ENCODE measurements at regions not wholly inside any gene's neighbourhood (a gene's known extent, or its start where the extent isn't known, plus 50 kb on each side); places are given as distances from the start of the nearest gene placed in this dataset.

GRCh38 chr14:96961895-96962294 is 164.7 kb downstream of the VRK1 start:
- no peak overlapping the region for H3K27ac Mint-ChIP-seq (ENCODE audit: unreplicated experiment)
- H3K4me1 Mint-ChIP-seq (ENCODE audit: low read depth, unreplicated experiment): no peaks in the 10 kb centered on the region
- DNase-seq: no peak
- TF ChIP-seq, protein P1, sequence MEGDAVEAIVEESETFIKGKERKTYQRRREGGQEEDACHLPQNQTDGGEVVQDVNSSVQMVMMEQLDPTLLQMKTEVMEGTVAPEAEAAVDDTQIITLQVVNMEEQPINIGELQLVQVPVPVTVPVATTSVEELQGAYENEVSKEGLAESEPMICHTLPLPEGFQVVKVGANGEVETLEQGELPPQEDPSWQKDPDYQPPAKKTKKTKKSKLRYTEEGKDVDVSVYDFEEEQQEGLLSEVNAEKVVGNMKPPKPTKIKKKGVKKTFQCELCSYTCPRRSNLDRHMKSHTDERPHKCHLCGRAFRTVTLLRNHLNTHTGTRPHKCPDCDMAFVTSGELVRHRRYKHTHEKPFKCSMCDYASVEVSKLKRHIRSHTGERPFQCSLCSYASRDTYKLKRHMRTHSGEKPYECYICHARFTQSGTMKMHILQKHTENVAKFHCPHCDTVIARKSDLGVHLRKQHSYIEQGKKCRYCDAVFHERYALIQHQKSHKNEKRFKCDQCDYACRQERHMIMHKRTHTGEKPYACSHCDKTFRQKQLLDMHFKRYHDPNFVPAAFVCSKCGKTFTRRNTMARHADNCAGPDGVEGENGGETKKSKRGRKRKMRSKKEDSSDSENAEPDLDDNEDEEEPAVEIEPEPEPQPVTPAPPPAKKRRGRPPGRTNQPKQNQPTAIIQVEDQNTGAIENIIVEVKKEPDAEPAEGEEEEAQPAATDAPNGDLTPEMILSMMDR (IDR thresholded peaks at IDR 0.05; ENCODE audit: partially characterized antibody, unreplicated experiment): no peak
- H3K4me3 Mint-ChIP-seq (ENCODE audit: unreplicated experiment): no peak overlapping the region
- H3K36me3 Mint-ChIP-seq (ENCODE audit: unreplicated experiment): peaks cover 4% of the 10 kb centered on the region
- H3K9me3 Mint-ChIP-seq (ENCODE audit: unreplicated experiment): peaks cover 2% of the 10 kb centered on the region
- H3K27me3 Mint-ChIP-seq (ENCODE audit: unreplicated experiment): peaks cover 3% of the 10 kb centered on the region

DNA sequence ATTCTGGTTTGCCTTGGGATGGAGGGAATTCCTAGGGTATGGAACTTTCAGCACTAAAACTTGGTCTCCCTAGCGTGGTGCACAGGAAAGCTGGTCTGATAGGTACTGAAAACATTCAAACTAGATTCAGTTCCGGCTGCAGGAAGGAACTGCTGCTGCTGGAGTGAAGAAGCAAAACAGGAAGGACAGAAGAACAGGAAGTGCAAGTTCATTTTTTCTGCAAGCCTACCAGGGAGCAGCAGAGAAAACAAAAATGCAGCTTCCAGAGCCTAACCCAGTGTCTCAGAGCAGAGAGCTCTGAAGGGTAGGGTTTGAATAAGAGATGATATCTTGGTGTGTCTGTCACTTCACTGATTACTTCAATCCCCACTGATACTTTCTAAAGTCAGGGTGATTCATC is 165.2 kb downstream of the VRK1 start:
- no peak overlapping the region for H3K4me3 Mint-ChIP-seq (ENCODE audit: unreplicated experiment)
- peaks cover 2% of the 10 kb centered on the region for H3K9me3 Mint-ChIP-seq (ENCODE audit: unreplicated experiment)
- H3K4me1 Mint-ChIP-seq (ENCODE audit: low read depth, unreplicated experiment): no peaks in the 10 kb centered on the region
- H3K27me3 Mint-ChIP-seq (ENCODE audit: unreplicated experiment): peaks cover 3% of the 10 kb centered on the region
- TF ChIP-seq, protein P1 (IDR thresholded peaks at IDR 0.05; ENCODE audit: partially characterized antibody, unreplicated experiment): no peak
- no peak for DNase-seq
- peaks cover 4% of the 10 kb centered on the region for H3K36me3 Mint-ChIP-seq (ENCODE audit: unreplicated experiment)
- H3K27ac Mint-ChIP-seq (ENCODE audit: unreplicated experiment): no peak overlapping the region

DNA sequence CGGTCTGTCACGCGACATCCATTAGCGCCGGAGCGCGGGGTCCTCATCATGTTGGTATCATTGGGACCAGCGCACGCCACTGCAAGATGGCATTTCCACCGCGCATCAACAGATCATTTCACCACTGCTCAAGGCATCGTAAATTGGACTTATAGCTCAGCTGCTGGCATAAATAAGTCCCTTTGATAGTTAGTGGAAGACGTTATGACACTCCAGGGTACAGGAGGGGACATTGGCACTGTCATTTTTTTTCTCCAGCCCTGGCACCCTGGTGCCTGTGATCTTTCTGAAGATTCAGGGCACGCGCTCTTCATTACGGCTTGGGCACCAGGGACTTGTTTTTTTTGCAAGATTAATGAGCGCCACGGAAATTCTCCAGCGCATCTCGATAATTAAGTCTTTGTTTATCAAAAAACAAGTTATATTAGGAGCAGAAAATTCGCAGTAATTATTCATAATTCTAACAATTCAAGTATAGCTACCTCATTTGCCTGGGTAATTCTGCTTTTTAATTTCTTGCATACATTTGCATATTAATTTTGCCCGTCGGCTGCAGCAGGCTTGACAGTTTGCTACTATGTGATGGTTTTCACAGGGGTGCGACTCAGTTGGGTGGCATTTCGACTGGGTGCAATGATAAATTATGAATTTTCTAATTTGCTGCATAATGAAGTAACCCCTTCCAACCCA is 167.7 kb downstream of the VRK1 start:
- Mint-ChIP-seq H3K27ac (ENCODE audit: unreplicated experiment) (no peak overlapping the region), H3K4me1 (ENCODE audit: low read depth, unreplicated experiment) (no peaks in the 10 kb centered on the region), H3K36me3 (ENCODE audit: unreplicated experiment) (peaks cover 8% of the 10 kb centered on the region), H3K27me3 (ENCODE audit: unreplicated experiment) (peaks cover 3% of the 10 kb centered on the region), H3K9me3 (ENCODE audit: unreplicated experiment) (peaks cover 2% of the 10 kb centered on the region), H3K4me3 (ENCODE audit: unreplicated experiment) (no peak overlapping the region)
- DNase-seq: no peak
- TF ChIP-seq, protein P1 (IDR thresholded peaks at IDR 0.05; ENCODE audit: partially characterized antibody, unreplicated experiment): no peak

- no peak overlapping the region for H3K4me3 Mint-ChIP-seq (ENCODE audit: unreplicated experiment)
- TF ChIP-seq, protein P1 (IDR thresholded peaks at IDR 0.05; ENCODE audit: partially characterized antibody, unreplicated experiment): no peak
- peaks cover 3% of the 10 kb centered on the region for H3K27me3 Mint-ChIP-seq (ENCODE audit: unreplicated experiment)
- no peak for DNase-seq
- H3K9me3 Mint-ChIP-seq (ENCODE audit: unreplicated experiment): peaks cover 2% of the 10 kb centered on the region
- H3K4me1 Mint-ChIP-seq (ENCODE audit: low read depth, unreplicated experiment): no peaks in the 10 kb centered on the region
- H3K27ac Mint-ChIP-seq (ENCODE audit: unreplicated experiment): no peak overlapping the region
- H3K36me3 Mint-ChIP-seq (ENCODE audit: unreplicated experiment): peaks cover 6% of the 10 kb centered on the region
These were observed 168.9 kb downstream of the VRK1 start for GRCh38 chr14:96965885-96966595.

DNA sequence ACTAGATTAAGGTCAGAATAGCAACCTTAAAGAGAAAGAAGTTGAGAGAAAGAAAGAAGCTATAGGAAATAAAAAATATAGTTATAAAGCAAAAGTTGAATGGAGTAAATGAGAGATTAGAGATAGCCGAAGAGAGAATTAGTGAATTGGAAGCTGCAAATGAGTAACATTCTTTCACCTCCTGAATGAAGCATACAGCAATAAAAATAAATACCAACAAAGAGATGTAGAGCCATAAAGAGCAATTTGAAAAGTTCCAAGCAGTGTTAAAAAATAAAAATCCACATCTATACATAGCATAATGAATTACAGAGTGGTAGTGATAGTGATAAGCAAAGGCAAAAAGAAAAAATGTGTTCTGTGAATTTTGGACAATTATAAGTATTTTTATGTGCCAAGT is 177.9 kb downstream of the VRK1 start:
- H3K27me3 Mint-ChIP-seq (ENCODE audit: unreplicated experiment): no peaks in the 10 kb centered on the region
- peaks cover 13% of the 10 kb centered on the region for H3K36me3 Mint-ChIP-seq (ENCODE audit: unreplicated experiment)
- H3K4me3 Mint-ChIP-seq (ENCODE audit: unreplicated experiment): no peak overlapping the region
- H3K9me3 Mint-ChIP-seq (ENCODE audit: unreplicated experiment): no peaks in the 10 kb centered on the region
- TF ChIP-seq, protein P1 (IDR thresholded peaks at IDR 0.05; ENCODE audit: partially characterized antibody, unreplicated experiment): no peak
- DNase-seq: no peak
- no peaks in the 10 kb centered on the region for H3K4me1 Mint-ChIP-seq (ENCODE audit: low read depth, unreplicated experiment)
- no peak overlapping the region for H3K27ac Mint-ChIP-seq (ENCODE audit: unreplicated experiment)
